HL-60/S4 treated with retinoic acid at 250 ng/mL for 4 days and 3 days (cell line): ENCODE measurements at regions not wholly inside any gene's neighbourhood (a gene's known extent, or its start where the extent isn't known, plus 50 kb on each side); places are given as distances from the start of the nearest gene placed in this dataset.
"Not testable (repeated sequence)": the region's sequence is repeated elsewhere in the genome, so short reads cannot be mapped to it uniquely, and the experiment has no call there.

Experiments used
- in situ Hi-C: fragments of 300-500 bp; cut with MboI; formaldehyde crosslinking; loops from 2 replicates; pipeline ENCODE4 v1.7.0; 2022; ENCODE audit warnings: low sequenced_read_pairs

DNA sequence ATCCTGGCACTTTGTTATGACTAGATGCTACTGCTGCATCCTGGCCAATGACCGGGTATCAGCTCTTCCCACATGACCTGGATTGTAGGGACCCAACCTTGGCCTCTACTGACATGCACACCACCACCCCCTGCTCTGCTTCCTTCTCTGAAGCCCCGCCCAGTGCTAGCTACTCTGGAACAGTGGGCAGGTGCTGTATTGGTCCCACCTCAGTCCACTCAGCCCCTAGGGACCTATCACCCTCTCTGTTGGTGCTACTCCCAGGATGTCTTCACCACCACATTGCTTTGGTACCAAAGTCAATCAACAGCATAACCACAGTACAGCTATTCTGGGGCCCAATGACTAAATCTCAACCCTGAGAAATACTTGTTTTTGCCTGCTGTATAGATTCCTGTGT is 170.2 kb upstream of the PRICKLE2 start:
- in situ Hi-C loops: no loop called here

GRCh38 chr3:64393193-64393592 is 167.9 kb upstream of the PRICKLE2 start:
- in situ Hi-C loops: no loop called here

DNA sequence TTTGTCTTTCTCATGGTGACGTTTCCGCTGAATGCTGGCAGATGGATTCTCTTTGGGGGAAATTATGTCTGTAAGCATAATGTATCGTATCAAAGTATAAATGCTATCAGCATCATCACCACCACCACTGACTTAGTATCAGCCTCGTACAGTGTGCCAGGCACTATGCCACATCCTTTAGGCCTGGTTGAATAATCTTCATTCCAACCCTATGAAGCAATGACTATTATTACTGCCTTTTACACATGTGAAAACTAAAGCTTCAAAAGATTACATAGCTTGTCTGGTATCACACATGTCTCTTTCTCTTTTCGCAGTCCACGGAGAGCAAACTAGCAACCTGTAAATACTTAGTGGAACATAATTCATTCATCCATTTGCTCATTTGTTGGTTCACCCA is 166.7 kb upstream of the PRICKLE2 start:
- in situ Hi-C loops: no loop called here

DNA sequence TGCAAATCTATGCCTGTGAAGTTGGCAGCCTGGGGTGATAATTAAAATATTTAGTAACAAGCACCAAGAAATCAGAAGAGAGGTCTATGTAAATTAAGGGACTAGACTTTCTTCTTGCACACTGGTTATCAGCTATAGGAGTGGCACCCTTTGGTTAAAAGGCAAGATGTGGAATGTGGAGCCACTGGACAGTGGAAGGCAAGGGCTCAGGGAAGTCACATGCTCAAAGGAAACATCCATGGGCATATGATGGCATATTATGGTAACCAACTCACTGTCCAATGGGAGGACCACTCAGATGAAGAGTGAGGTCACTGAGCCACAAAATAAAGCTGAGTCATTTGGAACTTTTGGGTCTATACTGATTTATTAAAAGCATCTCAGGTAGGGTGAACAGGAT is 165.6 kb upstream of the PRICKLE2 start:
- in situ Hi-C loops: no loop called here

GRCh38 chr3:64388886-64389285 is 163.6 kb upstream of the PRICKLE2 start:
- in situ Hi-C loops: no loop called here

DNA sequence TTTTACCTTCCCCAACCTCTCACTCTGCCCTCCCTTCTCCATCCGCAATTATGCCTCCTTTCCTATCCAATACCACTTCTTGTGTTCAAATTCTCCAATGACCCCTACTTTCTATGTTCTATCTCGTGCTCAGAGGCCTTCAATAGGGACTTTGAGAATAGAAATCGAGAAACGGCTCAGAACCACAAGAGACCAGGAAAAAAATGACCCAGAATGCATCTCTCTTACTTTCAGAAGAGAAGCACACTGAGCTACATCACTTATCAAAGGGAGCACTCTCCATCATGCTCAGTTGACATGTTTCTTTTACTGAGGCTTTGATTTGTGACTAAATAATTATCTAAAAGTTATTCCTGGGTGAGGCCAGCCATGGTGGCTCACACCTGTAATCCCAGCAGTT is 162.4 kb upstream of the PRICKLE2 start:
- in situ Hi-C loops: no loop called here

DNA sequence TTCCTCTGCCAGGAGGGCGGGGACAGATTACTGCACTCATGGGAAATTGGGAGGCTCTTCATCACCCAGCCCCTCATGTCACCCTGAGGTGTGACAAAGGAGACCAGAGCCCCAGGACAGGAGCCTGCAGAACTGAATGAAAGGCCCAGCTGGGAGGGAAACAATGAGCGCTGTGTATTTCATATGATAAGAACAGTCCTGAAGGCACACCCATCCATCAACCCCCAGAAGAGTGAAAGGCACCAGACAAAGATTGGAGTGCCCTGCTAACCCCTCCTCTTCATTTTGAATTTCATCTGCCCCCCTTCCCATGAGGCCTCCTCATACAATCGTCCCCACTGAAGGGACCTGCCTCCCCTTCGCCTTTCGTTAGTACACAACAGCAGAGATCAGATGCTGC is 160.0 kb upstream of the PRICKLE2 start:
- in situ Hi-C loops: no loop called here

DNA sequence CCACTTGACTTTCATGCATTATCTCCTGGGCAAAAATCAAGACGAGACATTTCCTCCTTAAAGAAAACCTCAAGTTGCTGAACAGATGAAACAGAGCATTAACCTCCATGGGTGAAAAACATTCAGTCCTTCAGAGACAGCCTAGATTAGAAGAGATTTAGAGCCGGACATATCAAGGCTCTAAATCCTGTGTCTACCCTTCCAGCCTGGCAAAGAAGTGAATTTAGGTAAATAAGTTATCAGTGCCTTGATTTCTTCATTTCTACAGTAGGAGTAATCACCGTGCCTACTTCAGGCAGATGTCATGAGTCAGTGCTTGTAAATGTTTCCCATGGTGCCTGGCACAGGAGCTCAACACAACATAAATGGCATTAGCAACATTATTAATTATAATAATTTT is 159.3 kb upstream of the PRICKLE2 start:
- in situ Hi-C loops: no loop called here

GRCh38 chr3:64382153-64382552 is 156.9 kb upstream of the PRICKLE2 start:
- in situ Hi-C loops: no loop called here

GRCh38 chr3:64381367-64381766 is 156.1 kb upstream of the PRICKLE2 start:
- in situ Hi-C loops: no loop called here

- in situ Hi-C loops: no loop called here
These were observed 155.3 kb upstream of the PRICKLE2 start for GRCh38 chr3:64380546-64380945.

DNA sequence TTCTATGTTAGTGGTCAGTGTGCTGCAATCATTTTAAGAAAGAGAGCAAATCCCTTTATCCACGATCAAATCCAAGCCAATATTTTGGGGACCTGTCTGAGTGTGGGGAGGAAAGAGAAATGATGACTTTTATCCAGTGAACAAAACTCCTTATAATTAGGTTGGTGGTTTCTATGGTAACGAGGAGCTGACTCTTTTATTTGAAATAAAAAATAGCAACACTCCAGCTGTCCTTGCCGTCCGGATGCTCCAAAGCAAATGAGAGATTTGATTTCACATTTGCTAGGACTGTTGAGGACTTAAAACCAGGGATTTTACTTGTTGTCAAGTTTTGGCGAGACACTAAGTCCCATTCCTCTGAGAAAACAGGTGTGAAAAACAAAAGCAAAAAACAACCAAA is 154.0 kb upstream of the PRICKLE2 start:
- in situ Hi-C loops: no loop called here

DNA sequence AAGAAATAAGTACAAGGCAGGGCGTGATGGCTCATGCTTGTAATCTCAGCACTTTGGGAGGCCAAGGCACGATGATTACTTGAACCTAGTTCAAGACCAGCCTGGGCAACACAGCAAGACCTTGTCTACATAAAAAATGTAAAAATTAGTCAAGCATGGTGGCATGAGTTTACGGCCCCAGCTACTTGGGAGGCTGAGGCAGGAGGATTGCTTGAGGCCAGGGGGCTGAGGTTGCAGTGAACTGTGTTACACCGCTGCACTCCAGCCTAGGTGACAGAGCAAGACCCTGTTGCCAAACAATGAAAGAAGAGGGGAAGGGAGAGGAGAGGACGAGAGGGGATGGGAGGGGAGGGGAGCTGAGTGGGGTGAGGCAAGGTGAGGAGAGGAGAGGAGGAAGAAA is 152.7 kb upstream of the PRICKLE2 start:
- in situ Hi-C loops: no loop called here

DNA sequence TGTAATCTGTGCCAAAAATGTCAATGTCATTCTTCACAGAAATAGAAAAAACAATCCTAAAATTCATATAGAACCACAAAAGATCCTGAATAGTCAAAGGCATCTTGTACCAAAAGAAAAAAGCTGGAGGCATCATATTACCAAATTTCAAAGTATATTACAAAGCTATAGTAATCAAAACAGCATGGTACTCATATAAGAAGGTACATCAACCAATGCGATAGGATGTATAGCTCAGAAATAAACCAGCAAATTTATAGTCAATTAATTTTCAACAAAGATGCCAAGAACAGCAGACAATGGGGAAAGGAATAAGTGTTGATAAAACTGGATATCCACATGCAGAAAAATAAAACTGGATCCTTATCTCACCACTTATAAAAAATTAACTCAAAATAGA is 150.5 kb upstream of the PRICKLE2 start:
- in situ Hi-C loops: no loop called here

DNA sequence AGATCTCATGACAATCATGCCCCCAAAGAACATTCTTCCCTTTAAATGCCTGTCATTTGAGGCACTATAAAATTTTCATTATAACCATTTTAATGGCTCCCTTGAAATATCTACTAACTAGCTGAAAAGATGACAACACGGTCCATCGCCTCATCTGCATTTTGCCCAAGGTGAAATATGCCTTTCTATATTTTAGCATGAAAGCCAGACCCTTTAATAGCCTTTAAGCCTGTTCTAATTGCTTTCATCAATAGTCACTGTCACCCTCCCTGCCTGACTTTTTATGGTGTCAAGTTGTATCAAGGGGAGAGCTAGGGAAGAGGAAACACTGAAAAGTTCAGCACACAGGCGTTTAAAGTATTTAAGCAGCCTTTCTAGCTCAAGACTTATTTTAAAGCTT is 144.1 kb upstream of the PRICKLE2 start:
- in situ Hi-C loops: no loop called here

DNA sequence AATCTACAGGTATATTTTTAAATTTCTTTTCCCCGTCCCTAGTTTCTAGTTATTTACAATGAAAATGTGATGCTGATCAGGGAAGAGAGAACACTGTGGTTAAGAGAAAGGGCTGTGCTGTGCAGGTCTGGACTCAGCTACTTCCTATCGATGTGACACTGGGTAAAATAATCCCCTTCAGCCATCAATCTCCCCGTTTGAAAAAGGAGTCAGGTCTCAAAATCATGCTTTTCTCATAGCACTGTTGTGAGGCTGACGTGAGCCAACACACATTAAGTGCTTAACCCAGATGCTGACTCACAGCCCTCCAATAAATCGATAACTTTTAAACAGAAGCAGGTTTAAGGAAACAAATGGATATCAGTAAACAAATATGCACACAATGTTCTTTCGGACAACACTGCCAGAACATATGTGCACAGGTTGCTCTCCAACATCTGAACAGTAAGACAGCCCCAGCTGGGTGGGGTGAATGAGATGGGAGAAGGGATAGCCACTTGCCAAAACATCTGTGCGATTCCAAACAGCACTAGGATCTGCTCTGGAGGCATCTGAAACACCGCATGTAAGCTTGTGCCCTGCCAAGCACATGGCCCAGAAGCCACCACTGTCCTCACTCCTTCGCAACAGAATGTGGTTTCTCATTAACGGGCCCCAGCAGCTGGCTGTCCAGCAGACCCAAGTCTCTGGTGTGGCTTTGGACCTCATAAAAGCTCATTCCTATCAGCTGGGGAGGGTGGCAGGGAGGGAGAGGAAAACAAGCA is 143.2 kb upstream of the PRICKLE2 start:
- in situ Hi-C loops: no loop called here

GRCh38 chr3:64365877-64366276 is 140.6 kb upstream of the PRICKLE2 start:
- in situ Hi-C loops: no loop called here

- in situ Hi-C loops: no loop called here
These were observed 138.6 kb upstream of the PRICKLE2 start for GRCh38 chr3:64363842-64364241.

- in situ Hi-C loops: no loop called here
These were observed 136.9 kb upstream of the PRICKLE2 start for GRCh38 chr3:64361962-64362735.

DNA sequence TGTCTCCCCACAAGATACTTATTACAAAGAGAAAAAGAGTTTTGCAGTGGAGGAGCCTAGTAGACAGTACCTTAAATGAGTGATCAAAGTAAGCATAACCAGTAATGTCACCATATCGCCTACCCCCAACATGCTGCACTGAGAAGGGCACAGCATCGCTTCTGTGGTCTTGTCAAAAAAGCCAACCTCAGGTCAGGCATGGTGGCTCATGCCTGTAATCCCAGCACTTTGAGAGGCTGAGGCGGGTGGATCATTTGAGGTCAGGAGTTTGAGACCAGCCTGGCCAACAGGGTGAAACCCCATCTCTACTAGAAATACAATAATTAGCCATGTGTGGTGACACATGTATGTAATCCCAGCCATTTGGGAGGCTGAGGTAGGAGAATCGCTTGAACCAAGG is 135.8 kb upstream of the PRICKLE2 start:
- in situ Hi-C loops: not testable (repeated sequence)

- in situ Hi-C loops: no loop called here
These were observed 135.0 kb upstream of the PRICKLE2 start for GRCh38 chr3:64360280-64360679.

GRCh38 chr3:64359735-64360134 is 134.5 kb upstream of the PRICKLE2 start:
- in situ Hi-C loops: no loop called here
